Endometrial microvascular endothelial cells (primary cell): ENCODE measurements at regions not wholly inside any gene's neighbourhood (a gene's known extent, or its start where the extent isn't known, plus 50 kb on each side); places are given as distances from the start of the nearest gene placed in this dataset.

Experiments
- in situ Hi-C: cut with HindIII; loops from 2 replicates; pipeline ENCODE4 v1.10.0; 2017; ENCODE audit warnings: low sequenced_read_pairs, low pct_unique_long_range_greater_than_20kb; ENCODE audit errors: inconsistent ontology term

- in situ Hi-C loops, result no loop called here
Measured at GRCh38 chr9:89922099-89922498, 317.3 kb downstream of the GADD45G start.

GRCh38 chr9:89923174-89923573 is 318.4 kb downstream of the GADD45G start:
- in situ Hi-C loops, result no loop called here

- in situ Hi-C loops, result no loop called here
Measured at GRCh38 chr9:89923961-89924504, 319.2 kb downstream of the GADD45G start.

- in situ Hi-C loops, result no loop called here
Measured at GRCh38 chr9:89924611-89925010, 319.8 kb downstream of the GADD45G start.

- in situ Hi-C loops, result no loop called here
Measured at GRCh38 chr9:89926167-89926566, 321.4 kb downstream of the GADD45G start.

GRCh38 chr9:89926691-89927220 is 321.9 kb downstream of the GADD45G start:
- in situ Hi-C loops, result no loop called here

- in situ Hi-C loops, result no loop called here
Measured at GRCh38 chr9:89928106-89928505, 323.3 kb downstream of the GADD45G start.

GRCh38 chr9:89928521-89929275 is 323.9 kb downstream of the GADD45G start:
- in situ Hi-C loops, result no loop called here

GRCh38 chr9:89929315-89929672 is 324.5 kb downstream of the GADD45G start:
- in situ Hi-C loops, result no loop called here

GRCh38 chr9:89929673-89930480 is 325.1 kb downstream of the GADD45G start:
- in situ Hi-C loops, result loop anchor here (10.0 kb wide), 1 partner anchor 215 kb away; no protein-coding TSS in a partner anchor

- in situ Hi-C loops, result loop anchor here (10.0 kb wide), 1 partner anchor 219 kb away; no protein-coding TSS in a partner anchor
Measured at GRCh38 chr9:89933578-89933977, 328.8 kb downstream of the GADD45G start.

GRCh38 chr9:89935115-89935514 is 330.3 kb downstream of the GADD45G start:
- in situ Hi-C loops, result loop anchor here (10.0 kb wide), 1 partner anchor 220 kb away; no protein-coding TSS in a partner anchor

GRCh38 chr9:89935801-89936200 is 331.0 kb downstream of the GADD45G start:
- in situ Hi-C loops, result loop anchor here (10.0 kb wide), 1 partner anchor 221 kb away; no protein-coding TSS in a partner anchor

GRCh38 chr9:89937051-89937450 is 332.2 kb downstream of the GADD45G start:
- in situ Hi-C loops, result loop anchor here (10.0 kb wide), 1 partner anchor 222 kb away; no protein-coding TSS in a partner anchor

GRCh38 chr9:89939181-89939580 is 334.4 kb downstream of the GADD45G start:
- in situ Hi-C loops, result loop anchor here (10.0 kb wide), 1 partner anchor 224 kb away; no protein-coding TSS in a partner anchor

GRCh38 chr9:89939626-89940292 is 334.9 kb downstream of the GADD45G start:
- in situ Hi-C loops, result loop anchor here (10.0 kb wide), 1 partner anchor 225 kb away; no protein-coding TSS in a partner anchor

GRCh38 chr9:89940625-89941024 is 335.8 kb downstream of the GADD45G start:
- in situ Hi-C loops, result no loop called here

GRCh38 chr9:89941875-89942274 is 337.1 kb downstream of the GADD45G start:
- in situ Hi-C loops, result no loop called here

- in situ Hi-C loops, result no loop called here
Measured at GRCh38 chr9:89942643-89943042, 337.8 kb downstream of the GADD45G start.
